HCT116 (cell line): ENCODE measurements at regions not wholly inside any gene's neighbourhood (a gene's known extent, or its start where the extent isn't known, plus 50 kb on each side); places are given as distances from the start of the nearest gene placed in this dataset.

Experiments
- ATAC-seq: fragments of 200-7000 bp; cut with Tn5 transposase; 2 replicates; pipeline ENCODE4 v1.9.1; 2020; ENCODE audit warnings: mild to moderate bottlenecking, moderate library complexity
- BruUV-seq: library from RNA; stranded (reverse); fragments of 400-500 nt; replicated peaks from 2 replicates; lab custom pipeline; 2021; lab: Mats Ljungman, UMichigan
- CTCF ChIA-PET: fragments of 300-600 bp; sonication (Branson Sonifier 250); formaldehyde crosslinking; loops from one replicate; lab custom pipeline; 2021; ENCODE audit warnings: antibody characterized with exemption; lab: Charles Lee
- POLR2A ChIA-PET: fragments of 300-600, 350-600 bp; sonication (Branson Sonifier 250); formaldehyde crosslinking; loops from one replicate; lab custom pipeline; 2021; ENCODE audit warnings: antibody characterized with exemption; lab: Charles Lee
- RAD21 ChIA-PET, 2 experiments: fragments of 300-600 bp; sonication (Branson Sonifier 250); formaldehyde crosslinking; loops; one replicate each; lab custom pipeline; 2023; ENCODE audit warnings: low total read pairs in 2 of 2; ENCODE audit not compliant: uncharacterized antibody in 2 of 2, unreplicated experiment in 2 of 2, low non-redundant PET in 1 of 2; lab: Charles Lee
- DNase-seq: peaks from one replicate; pipeline ENCODE4 v3.0.0-alpha.2; 2010; ENCODE audit warnings: low read depth, low spot score
- H2AFZ ChIP-seq: fragments of 200-600 bp; shearing (Covaris generic), sonication (generic); 2 replicates; pipeline ENCODE4 v1.6.1; 2017; ENCODE audit warnings: low read depth, mixed run types, mixed read lengths, antibody characterized with exemption, low read length; ENCODE audit not compliant: poor library complexity, severe bottlenecking
- H3K27ac ChIP-seq: 2 replicates; pipeline ENCODE4 v1.5.1; 2012; ENCODE audit warnings: low read depth, low read length
- H3K27me3 ChIP-seq: fragments of 200-600 bp; sonication (generic); 2 replicates; pipeline ENCODE4 v1.6.1; 2016; ENCODE audit warnings: mixed run types, low read length, mixed read lengths; ENCODE audit not compliant: insufficient read depth
- H3K36me3 ChIP-seq, 2 experiments: fragments of 200-500 bp in 1 of 2; fragments of 200-600 bp in 1 of 2; sonication (Bioruptor generic) in 1 of 2; sonication (generic) in 1 of 2; 2 replicates each; pipeline versions ENCODE4 v1.5.1 to v1.6.1; 2014 to 2016; ENCODE audit warnings: low read length in 2 of 2, inconsistent platforms in 1 of 2, mixed read lengths in 1 of 2, mixed run types in 1 of 2; ENCODE audit not compliant: insufficient read depth in 2 of 2, control insufficient read depth in 1 of 2
- H3K4me1 ChIP-seq, 2 experiments: fragments of 200-600 bp in 1 of 2; sonication (generic) in 1 of 2; 2 replicates each; pipeline versions ENCODE4 v1.5.1 to v1.6.1; 2012 to 2017; ENCODE audit warnings: low read length in 2 of 2, inconsistent platforms in 1 of 2, mild to moderate bottlenecking in 1 of 2, mixed read lengths in 1 of 2, mixed run types in 1 of 2, moderate library complexity in 1 of 2; ENCODE audit not compliant: insufficient read depth in 2 of 2, control insufficient read depth in 1 of 2
- H3K4me2 ChIP-seq: fragments of 200-600 bp; sonication (generic); 2 replicates; pipeline ENCODE4 v1.6.1; 2017; ENCODE audit warnings: mixed run types, low read length, mixed read lengths
- H3K4me3 ChIP-seq, 2 experiments: fragments of 200-600 bp in 1 of 2; sonication (generic) in 1 of 2; replicated peaks in 1 of 2; 2 replicates each; pipeline ENCODE4 v1.5.1; 2011 to 2016; ENCODE audit warnings: low read length in 2 of 2, control low read depth in 1 of 2, low read depth in 1 of 2, mild to moderate bottlenecking in 1 of 2, mixed read lengths in 1 of 2, mixed run types in 1 of 2
- H3K79me2 ChIP-seq: fragments of 200-600 bp; sonication (generic); 2 replicates; pipeline ENCODE4 v1.6.1; 2017; ENCODE audit warnings: mild to moderate bottlenecking, mixed run types, low read length, moderate library complexity, mixed read lengths; ENCODE audit not compliant: insufficient read depth
- H3K9ac ChIP-seq: fragments of 200-600 bp; sonication (generic); 2 replicates; pipeline ENCODE4 v1.6.1; 2016; ENCODE audit warnings: low read length, mixed read lengths
- H3K9me2 ChIP-seq: fragments of 200-600 bp; sonication (generic), shearing (Covaris generic); 2 replicates; pipeline ENCODE4 v1.6.1; 2017; ENCODE audit warnings: mixed run types, mild to moderate bottlenecking, moderate library complexity; ENCODE audit not compliant: insufficient read depth
- H3K9me3 ChIP-seq, 2 experiments: fragments of 200-500 bp in 1 of 2; fragments of 200-600 bp in 1 of 2; sonication (Bioruptor generic) in 1 of 2; sonication (generic) in 1 of 2; 2 replicates each; pipeline ENCODE4 v1.6.1; 2014 to 2017; ENCODE audit warnings: low read length in 2 of 2, mixed read lengths in 2 of 2, inconsistent platforms in 1 of 2, low read depth in 1 of 2, mild to moderate bottlenecking in 1 of 2, mixed run types in 1 of 2, moderate library complexity in 1 of 2; ENCODE audit not compliant: control insufficient read depth in 1 of 2, insufficient read depth in 1 of 2
- H4K20me1 ChIP-seq: fragments of 200-600 bp; sonication (generic), shearing (Covaris generic); 2 replicates; pipeline ENCODE4 v1.6.1; 2017; ENCODE audit warnings: mixed run types, mild to moderate bottlenecking, moderate library complexity; ENCODE audit not compliant: insufficient read depth
- CBX3 ChIP-seq: IDR thresholded peaks from 2 replicates; pipeline ENCODE4 v1.6.1; 2012; ENCODE audit warnings: low read depth
- EGR1 ChIP-seq: IDR thresholded peaks from 2 replicates; pipeline ENCODE4 v1.6.1; 2012; ENCODE audit warnings: low read depth
- ELF1 ChIP-seq: IDR thresholded peaks from 2 replicates; pipeline ENCODE4 v1.6.1; 2012; ENCODE audit warnings: low read depth, borderline replicate concordance
- EZH2 ChIP-seq: fragments of 200-600 bp; sonication (generic); IDR thresholded peaks from 2 replicates; pipeline ENCODE4 v1.6.1; 2017; ENCODE audit warnings: antibody characterized with exemption, mixed run types
- EZH2phosphoT487 ChIP-seq: fragments of 200-600 bp; IDR thresholded peaks from 2 replicates; pipeline ENCODE4 v1.6.1; 2018; ENCODE audit warnings: antibody characterized with exemption, borderline replicate concordance
- FOSL1 ChIP-seq: IDR thresholded peaks from 2 replicates; pipeline ENCODE4 v1.6.1; 2012; ENCODE audit warnings: low read depth
- JUND ChIP-seq: IDR thresholded peaks from 2 replicates; pipeline ENCODE4 v1.6.1; 2012
- MAX ChIP-seq: IDR thresholded peaks from 2 replicates; pipeline ENCODE4 v1.6.1; 2012
- RAD21 ChIP-seq: IDR thresholded peaks from 2 replicates; pipeline ENCODE4 v1.6.1; 2012; ENCODE audit warnings: low read depth, mild to moderate bottlenecking
- SIN3A ChIP-seq: IDR thresholded peaks from 2 replicates; pipeline ENCODE4 v1.6.1; 2012; ENCODE audit warnings: low read depth
- SRF ChIP-seq: IDR thresholded peaks from 2 replicates; pipeline ENCODE4 v1.6.1; 2012; ENCODE audit warnings: low read depth
- TCF7L2 ChIP-seq: IDR thresholded peaks from 2 replicates; pipeline ENCODE4 v1.7.0; 2011; ENCODE audit warnings: borderline replicate concordance, inconsistent platforms; ENCODE audit not compliant: insufficient read depth, insufficient read length; ENCODE audit errors: extremely low read depth
- YY1 ChIP-seq: IDR thresholded peaks from 2 replicates; pipeline ENCODE4 v1.6.1; 2011; ENCODE audit warnings: low read length, low read depth, moderate library complexity, mild to moderate bottlenecking; ENCODE audit not compliant: insufficient replicate concordance; ENCODE audit errors: extremely low read depth
- ZBTB33 ChIP-seq: IDR thresholded peaks from 2 replicates; pipeline ENCODE4 v1.6.1; 2011; ENCODE audit warnings: mild to moderate bottlenecking, low read length, moderate library complexity; ENCODE audit not compliant: insufficient replicate concordance; ENCODE audit errors: extremely low read depth
- ZFX ChIP-seq: fragments of 450-650 bp; IDR thresholded peaks from 2 replicates; pipeline ENCODE4 v1.6.1; 2017
- ZNF274 ChIP-seq: fragments of 200-500 bp; sonication (Bioruptor generic); IDR thresholded peaks from 2 replicates; pipeline ENCODE4 v1.6.1; 2014; ENCODE audit warnings: mild to moderate bottlenecking, low read depth, low read length, inconsistent platforms
- intact Hi-C: fragments of 100-400 bp; cut with micrococcal nuclease; formaldehyde crosslinking; loops from 2 replicates; pipeline ENCODE4 v1.10.0; 2022
- TF ChIP-seq, protein P1 (sequence below): IDR thresholded peaks from 2 replicates; pipeline ENCODE4 v1.6.1; 2012; ENCODE audit warnings: low read depth

DNA sequence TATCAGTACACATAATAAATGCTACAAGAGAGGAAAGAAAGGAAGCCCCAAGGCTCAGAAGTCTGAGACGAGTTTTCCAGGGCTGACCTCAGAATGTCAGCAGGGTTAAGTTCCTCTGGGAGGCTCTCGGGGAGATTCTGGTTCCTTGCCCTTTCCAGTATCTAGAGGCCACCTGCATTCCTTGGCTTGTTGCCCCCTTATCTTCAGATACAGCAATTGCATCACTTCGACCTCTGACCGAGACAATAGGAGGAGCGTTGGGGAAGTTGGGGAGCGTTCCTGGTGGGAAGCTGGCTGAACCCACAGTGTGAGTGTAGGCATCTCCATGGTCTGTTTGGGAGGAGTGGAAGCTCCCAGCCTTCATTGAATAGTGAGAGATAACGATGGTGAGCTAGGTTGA, 72.0 kb upstream of the MTPN start:
- no TSS peak for BruUV-seq
- DNase-seq (no peak), ATAC-seq (no peak)
- no peaks in the 10 kb centered on the region for H3K27me3 ChIP-seq
- H3K9ac ChIP-seq, result no peak overlapping the region
- H3K4me2 ChIP-seq, result no peak overlapping the region
- POLR2A ChIA-PET, result no interaction called here
- H3K4me3 ChIP-seq, result no peak overlapping the region
- intact Hi-C loops, result no loop called here
- no peaks in the 10 kb centered on the region for H4K20me1 ChIP-seq
- H3K36me3 ChIP-seq, result no peaks in the 10 kb centered on the region
- no peak overlapping the region for H3K27ac ChIP-seq
- CTCF ChIA-PET, result no interaction called here
- no peaks in the 10 kb centered on the region for H3K9me3 ChIP-seq
- no peaks in the 10 kb centered on the region for H3K9me2 ChIP-seq
- no peaks in the 10 kb centered on the region for H3K79me2 ChIP-seq
- RAD21 ChIA-PET, result no interaction called here
- no peak for TF ChIP-seq ELF1
- TF ChIP-seq SIN3A, result no peak
- no peak for TF ChIP-seq CBX3
- H2AFZ ChIP-seq, result no peak overlapping the region
- H3K4me1 ChIP-seq, result no peaks in the 10 kb centered on the region

DNA sequence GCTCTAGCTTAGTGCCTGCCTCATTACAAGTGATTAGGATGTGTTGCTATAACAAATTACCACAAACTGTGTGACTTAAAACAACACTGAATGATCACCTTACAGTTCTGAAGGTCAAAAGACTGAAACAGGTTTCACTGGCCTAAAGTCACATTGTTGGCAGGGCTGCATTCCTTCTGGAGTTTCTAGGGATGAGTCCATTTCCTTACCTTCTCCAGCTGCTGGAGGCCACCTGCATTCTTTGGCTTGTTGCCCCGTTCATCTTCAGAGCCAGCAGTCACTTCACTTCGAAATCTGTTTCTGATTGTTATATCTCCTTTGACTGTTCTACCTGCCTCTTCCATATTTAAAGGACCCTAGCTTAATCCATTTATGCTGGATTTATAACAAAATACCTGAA, 69.4 kb upstream of the MTPN start:
- H4K20me1 ChIP-seq, result no peaks in the 10 kb centered on the region
- no peaks in the 10 kb centered on the region for H3K4me1 ChIP-seq
- no peak for DNase-seq
- no peak for ATAC-seq
- no peaks in the 10 kb centered on the region for H3K9me3 ChIP-seq
- no peak overlapping the region for H3K27ac ChIP-seq
- ChIA-PET CTCF (no interaction called here), POLR2A (no interaction called here), RAD21 (no interaction called here)
- H3K4me2 ChIP-seq, result no peak overlapping the region
- no peak overlapping the region for H3K4me3 ChIP-seq
- no peaks in the 10 kb centered on the region for H3K9me2 ChIP-seq
- no peak overlapping the region for H3K9ac ChIP-seq
- intact Hi-C loops, result no loop called here
- BruUV-seq, result no TSS peak
- TF ChIP-seq ZFX (no peak), SRF (no peak), JUND (no peak), YY1 (no peak), ELF1 (no peak), EZH2phosphoT487 (no peak), FOSL1 (no peak), ZNF274 (no peak), TCF7L2 (no peak), EGR1 (no peak), CBX3 (no peak), ZBTB33 (no peak), MAX (no peak), RAD21 (no peak), EZH2 (no peak)
- TF ChIP-seq, protein P1, sequence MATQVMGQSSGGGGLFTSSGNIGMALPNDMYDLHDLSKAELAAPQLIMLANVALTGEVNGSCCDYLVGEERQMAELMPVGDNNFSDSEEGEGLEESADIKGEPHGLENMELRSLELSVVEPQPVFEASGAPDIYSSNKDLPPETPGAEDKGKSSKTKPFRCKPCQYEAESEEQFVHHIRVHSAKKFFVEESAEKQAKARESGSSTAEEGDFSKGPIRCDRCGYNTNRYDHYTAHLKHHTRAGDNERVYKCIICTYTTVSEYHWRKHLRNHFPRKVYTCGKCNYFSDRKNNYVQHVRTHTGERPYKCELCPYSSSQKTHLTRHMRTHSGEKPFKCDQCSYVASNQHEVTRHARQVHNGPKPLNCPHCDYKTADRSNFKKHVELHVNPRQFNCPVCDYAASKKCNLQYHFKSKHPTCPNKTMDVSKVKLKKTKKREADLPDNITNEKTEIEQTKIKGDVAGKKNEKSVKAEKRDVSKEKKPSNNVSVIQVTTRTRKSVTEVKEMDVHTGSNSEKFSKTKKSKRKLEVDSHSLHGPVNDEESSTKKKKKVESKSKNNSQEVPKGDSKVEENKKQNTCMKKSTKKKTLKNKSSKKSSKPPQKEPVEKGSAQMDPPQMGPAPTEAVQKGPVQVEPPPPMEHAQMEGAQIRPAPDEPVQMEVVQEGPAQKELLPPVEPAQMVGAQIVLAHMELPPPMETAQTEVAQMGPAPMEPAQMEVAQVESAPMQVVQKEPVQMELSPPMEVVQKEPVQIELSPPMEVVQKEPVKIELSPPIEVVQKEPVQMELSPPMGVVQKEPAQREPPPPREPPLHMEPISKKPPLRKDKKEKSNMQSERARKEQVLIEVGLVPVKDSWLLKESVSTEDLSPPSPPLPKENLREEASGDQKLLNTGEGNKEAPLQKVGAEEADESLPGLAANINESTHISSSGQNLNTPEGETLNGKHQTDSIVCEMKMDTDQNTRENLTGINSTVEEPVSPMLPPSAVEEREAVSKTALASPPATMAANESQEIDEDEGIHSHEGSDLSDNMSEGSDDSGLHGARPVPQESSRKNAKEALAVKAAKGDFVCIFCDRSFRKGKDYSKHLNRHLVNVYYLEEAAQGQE, result no peak
- no peaks in the 10 kb centered on the region for H3K36me3 ChIP-seq
- H2AFZ ChIP-seq, result no peak overlapping the region
- H3K79me2 ChIP-seq, result no peaks in the 10 kb centered on the region
- no peaks in the 10 kb centered on the region for H3K27me3 ChIP-seq
